Neural cell (in vitro differentiated cells): ENCODE measurements at regions not wholly inside any gene's neighbourhood (a gene's known extent, or its start where the extent isn't known, plus 50 kb on each side); places are given as distances from the start of the nearest gene placed in this dataset.

Experiments
- H2AFZ ChIP-seq: fragments of 200-600, 300-800 bp; sonication (generic), shearing (Covaris generic); 2 replicates; pipeline ENCODE4 v1.6.0; 2014; ENCODE audit warnings: low read depth, mild to moderate bottlenecking, antibody characterized with exemption, low read length, moderate library complexity
- H3F3A ChIP-seq: fragments of 200-600 bp; shearing (Covaris generic); 2 replicates; pipeline ENCODE4 v1.6.1; 2016; ENCODE audit warnings: mild to moderate bottlenecking, moderate library complexity, mixed read lengths, antibody characterized with exemption, low read length; ENCODE audit not compliant: insufficient read depth, poor library complexity, severe bottlenecking
- H3K27ac ChIP-seq: fragments of 200-600, 300-800 bp; sonication (generic), shearing (Covaris generic); 2 replicates; pipeline ENCODE4 v1.5.1; 2014; ENCODE audit warnings: mild to moderate bottlenecking, low read length, moderate library complexity
- H3K27me3 ChIP-seq: fragments of 300-800, 200-600 bp; sonication (generic), shearing (Covaris generic); 2 replicates; pipeline ENCODE4 v1.6.0; 2014; ENCODE audit warnings: mild to moderate bottlenecking, low read depth, low read length, moderate library complexity; ENCODE audit not compliant: insufficient read depth
- H3K36me3 ChIP-seq: fragments of 300-800, 200-600 bp; sonication (generic), shearing (Covaris generic); 2 replicates; pipeline ENCODE4 v1.5.1; 2014; ENCODE audit warnings: mild to moderate bottlenecking, antibody characterized with exemption, low read length, moderate library complexity; ENCODE audit not compliant: insufficient read depth
- H3K4me2 ChIP-seq: fragments of 300-800, 200-600 bp; sonication (generic), shearing (Covaris generic); 2 replicates; pipeline ENCODE4 v1.6.0; 2014; ENCODE audit warnings: mild to moderate bottlenecking, low read length
- H3K4me3 ChIP-seq: fragments of 300-800, 200-600 bp; sonication (generic), shearing (Covaris generic); 2 replicates; pipeline ENCODE4 v1.5.1; 2014; ENCODE audit warnings: mild to moderate bottlenecking, low read length, moderate library complexity
- H3K79me2 ChIP-seq: fragments of 200-600 bp; shearing (Covaris generic); replicated peaks from 2 replicates; pipeline ENCODE4 v1.6.0; 2014; ENCODE audit warnings: mild to moderate bottlenecking, low read length, moderate library complexity; ENCODE audit not compliant: insufficient read depth
- H3K9ac ChIP-seq: fragments of 300-800, 200-600 bp; sonication (generic), shearing (Covaris generic); 2 replicates; pipeline ENCODE4 v1.6.1; 2016; ENCODE audit warnings: mild to moderate bottlenecking, low read length, mixed read lengths
- H3K9me2 ChIP-seq: fragments of 200-600 bp; shearing (Covaris generic); 2 replicates; pipeline ENCODE4 v1.6.1; 2016; ENCODE audit warnings: mild to moderate bottlenecking, low read length, mixed read lengths; ENCODE audit not compliant: insufficient read depth
- H3K9me3 ChIP-seq: fragments of 200-600, 300-800 bp; sonication (generic), shearing (Covaris generic); 2 replicates; pipeline ENCODE4 v1.6.1; 2016; ENCODE audit warnings: mild to moderate bottlenecking, mixed run types, low read length, moderate library complexity, mixed read lengths
- H4K20me1 ChIP-seq: fragments of 200-600 bp; shearing (Covaris generic); 2 replicates; pipeline ENCODE4 v1.6.1; 2016; ENCODE audit warnings: mild to moderate bottlenecking, mixed run types; ENCODE audit not compliant: insufficient read depth
- EP300 ChIP-seq: fragments of 450-650 bp; conservative IDR thresholded peaks from 2 replicates; pipeline ENCODE4 v1.6.1; 2014; ENCODE audit warnings: antibody characterized with exemption, mild to moderate bottlenecking, moderate library complexity; ENCODE audit not compliant: poor library complexity, severe bottlenecking
- EZH2 ChIP-seq: fragments of 200-600, 300-800 bp; shearing (Covaris generic), sonication (generic); IDR thresholded peaks from 2 replicates; pipeline ENCODE4 v1.6.1; 2014; ENCODE audit warnings: antibody characterized with exemption, low read length, borderline replicate concordance, mild to moderate bottlenecking; ENCODE audit not compliant: insufficient read depth, poor library complexity, severe bottlenecking
- MXI1 ChIP-seq: fragments of 450-650 bp; conservative IDR thresholded peaks from 2 replicates; pipeline ENCODE4 v1.6.1; 2014; ENCODE audit warnings: antibody characterized with exemption, mild to moderate bottlenecking; ENCODE audit not compliant: poor library complexity, severe bottlenecking
- POLR2AphosphoS5 ChIP-seq: IDR thresholded peaks from 2 replicates; pipeline ENCODE4 v1.6.1; 2012
- RAD21 ChIP-seq: fragments of 450-650 bp; conservative IDR thresholded peaks from 2 replicates; pipeline ENCODE4 v1.6.1; 2014; ENCODE audit warnings: antibody characterized with exemption, mild to moderate bottlenecking, moderate library complexity
- SMC3 ChIP-seq: fragments of 450-650 bp; conservative IDR thresholded peaks from 2 replicates; pipeline ENCODE4 v1.6.1; 2014; ENCODE audit warnings: antibody characterized with exemption, mild to moderate bottlenecking, moderate library complexity; ENCODE audit not compliant: poor library complexity
- TAF1 ChIP-seq: IDR thresholded peaks from 2 replicates; pipeline ENCODE4 v1.6.1; 2012; ENCODE audit warnings: low read depth
- TF ChIP-seq, protein P1 (sequence below): IDR thresholded peaks from 2 replicates; pipeline ENCODE4 v1.6.1; 2012; ENCODE audit warnings: borderline replicate concordance
- TF ChIP-seq, protein P2 (sequence below): fragments of 450-650 bp; IDR thresholded peaks from 2 replicates; pipeline ENCODE4 v1.5.1; 2014; ENCODE audit warnings: antibody characterized with exemption, mild to moderate bottlenecking, moderate library complexity; ENCODE audit not compliant: poor library complexity, severe bottlenecking

- no peaks in the 10 kb centered on the region for H3K36me3 ChIP-seq
These were observed 519.2 kb upstream of the REG3G start for GRCh38 chr2:78506301-78506700.

DNA sequence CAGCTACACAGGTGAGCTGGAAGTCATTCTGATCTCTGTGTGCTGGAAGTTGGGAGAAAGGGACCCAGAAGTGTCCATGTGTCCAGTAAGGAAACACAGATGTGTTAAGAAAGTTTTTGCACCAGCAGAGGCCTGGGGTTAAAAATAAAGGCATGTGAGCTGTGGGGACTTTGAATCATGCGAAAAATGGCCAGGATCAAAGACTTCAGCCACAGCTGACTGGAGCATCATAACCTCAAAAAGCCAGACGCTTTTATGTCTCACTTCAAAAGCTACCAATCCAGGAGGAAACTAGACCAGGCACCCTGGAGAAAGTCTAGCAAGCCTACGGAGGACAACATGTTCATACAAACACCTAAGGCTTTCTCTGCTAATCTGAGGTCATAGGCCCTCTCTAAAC is 503.6 kb upstream of the REG3G start:
- Histone ChIP-seq H3K79me2 (no peaks in the 10 kb centered on the region), H3F3A (no peaks in the 10 kb centered on the region), H3K36me3 (no peaks in the 10 kb centered on the region), H3K9me3 (no peaks in the 10 kb centered on the region), H3K9ac (no peak overlapping the region), H3K4me3 (no peak overlapping the region), H3K27me3 (no peaks in the 10 kb centered on the region), H3K9me2 (no peaks in the 10 kb centered on the region), H3K27ac (no peak overlapping the region), H3K4me2 (no peak overlapping the region), H2AFZ (no peak overlapping the region), H4K20me1 (no peaks in the 10 kb centered on the region)
- TF ChIP-seq, protein P1, sequence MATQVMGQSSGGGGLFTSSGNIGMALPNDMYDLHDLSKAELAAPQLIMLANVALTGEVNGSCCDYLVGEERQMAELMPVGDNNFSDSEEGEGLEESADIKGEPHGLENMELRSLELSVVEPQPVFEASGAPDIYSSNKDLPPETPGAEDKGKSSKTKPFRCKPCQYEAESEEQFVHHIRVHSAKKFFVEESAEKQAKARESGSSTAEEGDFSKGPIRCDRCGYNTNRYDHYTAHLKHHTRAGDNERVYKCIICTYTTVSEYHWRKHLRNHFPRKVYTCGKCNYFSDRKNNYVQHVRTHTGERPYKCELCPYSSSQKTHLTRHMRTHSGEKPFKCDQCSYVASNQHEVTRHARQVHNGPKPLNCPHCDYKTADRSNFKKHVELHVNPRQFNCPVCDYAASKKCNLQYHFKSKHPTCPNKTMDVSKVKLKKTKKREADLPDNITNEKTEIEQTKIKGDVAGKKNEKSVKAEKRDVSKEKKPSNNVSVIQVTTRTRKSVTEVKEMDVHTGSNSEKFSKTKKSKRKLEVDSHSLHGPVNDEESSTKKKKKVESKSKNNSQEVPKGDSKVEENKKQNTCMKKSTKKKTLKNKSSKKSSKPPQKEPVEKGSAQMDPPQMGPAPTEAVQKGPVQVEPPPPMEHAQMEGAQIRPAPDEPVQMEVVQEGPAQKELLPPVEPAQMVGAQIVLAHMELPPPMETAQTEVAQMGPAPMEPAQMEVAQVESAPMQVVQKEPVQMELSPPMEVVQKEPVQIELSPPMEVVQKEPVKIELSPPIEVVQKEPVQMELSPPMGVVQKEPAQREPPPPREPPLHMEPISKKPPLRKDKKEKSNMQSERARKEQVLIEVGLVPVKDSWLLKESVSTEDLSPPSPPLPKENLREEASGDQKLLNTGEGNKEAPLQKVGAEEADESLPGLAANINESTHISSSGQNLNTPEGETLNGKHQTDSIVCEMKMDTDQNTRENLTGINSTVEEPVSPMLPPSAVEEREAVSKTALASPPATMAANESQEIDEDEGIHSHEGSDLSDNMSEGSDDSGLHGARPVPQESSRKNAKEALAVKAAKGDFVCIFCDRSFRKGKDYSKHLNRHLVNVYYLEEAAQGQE, result no peak
- TF ChIP-seq EZH2 (no peak), EP300 (no peak), SMC3 (no peak), RAD21 (no peak)

More at GRCh38 chr2:78506301-78506700, 519.2 kb upstream of the REG3G start:
- Histone ChIP-seq H3K79me2 (no peaks in the 10 kb centered on the region), H3K27me3 (no peaks in the 10 kb centered on the region), H3K4me2 (no peak overlapping the region), H3K9me3 (no peaks in the 10 kb centered on the region), H3K4me3 (no peak overlapping the region), H4K20me1 (no peaks in the 10 kb centered on the region), H3F3A (no peaks in the 10 kb centered on the region), H3K27ac (no peak overlapping the region), H2AFZ (no peak overlapping the region), H3K9ac (no peak overlapping the region), H3K9me2 (no peaks in the 10 kb centered on the region)
- TF ChIP-seq SMC3, result no peak
- TF ChIP-seq RAD21, result no peak
- no peak for TF ChIP-seq MXI1
- TF ChIP-seq EP300, result no peak
- TF ChIP-seq EZH2, result no peak
- TF ChIP-seq TAF1, result no peak
- no peak for TF ChIP-seq POLR2AphosphoS5
- TF ChIP-seq, protein P1, result no peak
- TF ChIP-seq, protein P2, sequence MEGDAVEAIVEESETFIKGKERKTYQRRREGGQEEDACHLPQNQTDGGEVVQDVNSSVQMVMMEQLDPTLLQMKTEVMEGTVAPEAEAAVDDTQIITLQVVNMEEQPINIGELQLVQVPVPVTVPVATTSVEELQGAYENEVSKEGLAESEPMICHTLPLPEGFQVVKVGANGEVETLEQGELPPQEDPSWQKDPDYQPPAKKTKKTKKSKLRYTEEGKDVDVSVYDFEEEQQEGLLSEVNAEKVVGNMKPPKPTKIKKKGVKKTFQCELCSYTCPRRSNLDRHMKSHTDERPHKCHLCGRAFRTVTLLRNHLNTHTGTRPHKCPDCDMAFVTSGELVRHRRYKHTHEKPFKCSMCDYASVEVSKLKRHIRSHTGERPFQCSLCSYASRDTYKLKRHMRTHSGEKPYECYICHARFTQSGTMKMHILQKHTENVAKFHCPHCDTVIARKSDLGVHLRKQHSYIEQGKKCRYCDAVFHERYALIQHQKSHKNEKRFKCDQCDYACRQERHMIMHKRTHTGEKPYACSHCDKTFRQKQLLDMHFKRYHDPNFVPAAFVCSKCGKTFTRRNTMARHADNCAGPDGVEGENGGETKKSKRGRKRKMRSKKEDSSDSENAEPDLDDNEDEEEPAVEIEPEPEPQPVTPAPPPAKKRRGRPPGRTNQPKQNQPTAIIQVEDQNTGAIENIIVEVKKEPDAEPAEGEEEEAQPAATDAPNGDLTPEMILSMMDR, result no peak
